OCI-LY7 (cell line): ENCODE measurements at regions not wholly inside any gene's neighbourhood (a gene's known extent, or its start where the extent isn't known, plus 50 kb on each side); places are given as distances from the start of the nearest gene placed in this dataset.

Experiments used
- BruUV-seq: library from RNA; stranded (reverse); fragments of 400-500 nt; replicated peaks from 2 replicates; lab custom pipeline; 2021; lab: Mats Ljungman, UMichigan
- CTCF ChIA-PET: fragments of 300-600 bp; sonication (Branson Sonifier 250); formaldehyde crosslinking; loops from one replicate; lab custom pipeline; 2022; ENCODE audit warnings: antibody characterized with exemption; ENCODE audit not compliant: unreplicated experiment; lab: Charles Lee
- POLR2A ChIA-PET: fragments of 300-600 bp; sonication (Branson Sonifier 250); formaldehyde crosslinking; loops from one replicate; lab custom pipeline; 2022; ENCODE audit warnings: antibody characterized with exemption; lab: Charles Lee
- DNase-seq: peaks from one replicate; pipeline ENCODE4 v3.0.0-alpha.2; 2015; ENCODE audit warnings: low spot score
- H2AFZ ChIP-seq: fragments of 200-600 bp; sonication (generic), shearing (Covaris generic); 2 replicates; pipeline ENCODE4 v1.6.1; 2014; ENCODE audit warnings: mild to moderate bottlenecking, antibody characterized with exemption, low read length, moderate library complexity
- H3K27ac ChIP-seq: fragments of 200-600 bp; sonication (generic); 2 replicates; pipeline ENCODE4 v1.5.1; 2014; ENCODE audit warnings: mixed run types, low read depth, mild to moderate bottlenecking, moderate library complexity, low read length, inconsistent platforms; ENCODE audit not compliant: poor library complexity, severe bottlenecking
- H3K36me3 ChIP-seq: fragments of 200-600 bp; sonication (generic); 2 replicates; pipeline ENCODE4 v1.6.1; 2014; ENCODE audit warnings: mild to moderate bottlenecking, antibody characterized with exemption, low read length, moderate library complexity, mixed read lengths; ENCODE audit not compliant: insufficient read depth
- H3K4me1 ChIP-seq: fragments of 200-600 bp; sonication (generic); 2 replicates; pipeline ENCODE4 v1.5.1; 2014; ENCODE audit warnings: mild to moderate bottlenecking, low read length; ENCODE audit not compliant: insufficient read depth, poor library complexity, severe bottlenecking
- H3K4me2 ChIP-seq: fragments of 200-600 bp; sonication (generic); 2 replicates; pipeline ENCODE4 v1.6.1; 2014; ENCODE audit warnings: mild to moderate bottlenecking, low read length
- H3K4me3 ChIP-seq: fragments of 200-600 bp; sonication (generic); 2 replicates; pipeline ENCODE4 v1.5.1; 2014; ENCODE audit warnings: mild to moderate bottlenecking, low read depth, low read length; ENCODE audit not compliant: poor library complexity, severe bottlenecking
- H3K79me2 ChIP-seq: fragments of 200-600 bp; sonication (generic); 2 replicates; pipeline ENCODE4 v1.6.1; 2016; ENCODE audit warnings: low read depth, mild to moderate bottlenecking, low read length, moderate library complexity, mixed read lengths; ENCODE audit not compliant: insufficient read depth
- H3K9me2 ChIP-seq: fragments of 200-600 bp; sonication (generic); 2 replicates; pipeline ENCODE4 v1.6.1; 2016; ENCODE audit warnings: mild to moderate bottlenecking, low read length, mixed read lengths; ENCODE audit not compliant: insufficient read depth
- H3K9me3 ChIP-seq: fragments of 200-600 bp; sonication (generic); 2 replicates; pipeline ENCODE4 v1.6.1; 2014; ENCODE audit warnings: mild to moderate bottlenecking, mixed run types, low read length, mixed read lengths
- H4K20me1 ChIP-seq: fragments of 200-600 bp; sonication (generic); 2 replicates; pipeline ENCODE4 v1.6.1; 2014; ENCODE audit warnings: mild to moderate bottlenecking, antibody characterized with exemption, low read length, moderate library complexity, mixed read lengths; ENCODE audit not compliant: insufficient read depth
- EZH2phosphoT487 ChIP-seq: fragments of 200-600 bp; sonication (generic); IDR thresholded peaks from 2 replicates; pipeline ENCODE4 v1.6.1; 2018; ENCODE audit warnings: low read depth, borderline replicate concordance, mild to moderate bottlenecking, mixed run types, antibody characterized with exemption, low read length, moderate library complexity, mixed read lengths
- intact Hi-C: fragments of 100-400 bp; cut with micrococcal nuclease; formaldehyde crosslinking; loops from one replicate; pipeline ENCODE4 v1.10.0; 2022; ENCODE audit not compliant: unreplicated experiment
- TF ChIP-seq, protein P1 (sequence below): fragments of 200-600 bp; sonication (generic); conservative IDR thresholded peaks from 2 replicates; pipeline ENCODE4 v1.5.1; 2014; ENCODE audit warnings: mild to moderate bottlenecking, antibody characterized with exemption, low read length, moderate library complexity, mixed read lengths

DNA sequence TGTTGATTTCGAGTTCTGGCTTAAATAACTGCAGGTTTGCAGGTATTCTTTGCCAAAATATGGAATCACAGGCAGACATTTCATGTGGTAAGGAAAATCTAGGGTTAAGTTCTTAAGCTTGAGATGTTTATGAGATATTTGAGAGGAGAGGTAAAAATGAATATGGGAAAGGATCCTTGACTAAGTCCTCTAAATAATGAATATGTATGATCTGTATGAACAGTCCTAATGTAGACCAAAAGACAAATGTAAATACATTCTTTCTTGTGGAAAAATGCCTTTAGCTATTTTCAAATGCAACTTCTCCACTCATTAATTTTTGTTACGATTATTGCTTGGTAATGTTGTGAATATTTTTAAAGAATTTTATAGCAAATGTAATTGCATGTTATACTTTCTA, 1632.6 kb downstream of the SUCLG1 start:
- intact Hi-C loops: no loop called here
- Histone ChIP-seq H3K79me2 (no peaks in the 10 kb centered on the region), H3K4me1 (no peaks in the 10 kb centered on the region), H3K36me3 (no peaks in the 10 kb centered on the region), H2AFZ (no peak overlapping the region), H4K20me1 (no peaks in the 10 kb centered on the region), H3K27ac (no peak overlapping the region), H3K4me3 (no peak overlapping the region), H3K9me3 (no peaks in the 10 kb centered on the region), H3K4me2 (no peak overlapping the region), H3K9me2 (no peaks in the 10 kb centered on the region)
- no TSS peak for BruUV-seq
- ChIA-PET POLR2A (no interaction called here), CTCF (no interaction called here)
- no peak for TF ChIP-seq EZH2phosphoT487
- TF ChIP-seq, protein P1, sequence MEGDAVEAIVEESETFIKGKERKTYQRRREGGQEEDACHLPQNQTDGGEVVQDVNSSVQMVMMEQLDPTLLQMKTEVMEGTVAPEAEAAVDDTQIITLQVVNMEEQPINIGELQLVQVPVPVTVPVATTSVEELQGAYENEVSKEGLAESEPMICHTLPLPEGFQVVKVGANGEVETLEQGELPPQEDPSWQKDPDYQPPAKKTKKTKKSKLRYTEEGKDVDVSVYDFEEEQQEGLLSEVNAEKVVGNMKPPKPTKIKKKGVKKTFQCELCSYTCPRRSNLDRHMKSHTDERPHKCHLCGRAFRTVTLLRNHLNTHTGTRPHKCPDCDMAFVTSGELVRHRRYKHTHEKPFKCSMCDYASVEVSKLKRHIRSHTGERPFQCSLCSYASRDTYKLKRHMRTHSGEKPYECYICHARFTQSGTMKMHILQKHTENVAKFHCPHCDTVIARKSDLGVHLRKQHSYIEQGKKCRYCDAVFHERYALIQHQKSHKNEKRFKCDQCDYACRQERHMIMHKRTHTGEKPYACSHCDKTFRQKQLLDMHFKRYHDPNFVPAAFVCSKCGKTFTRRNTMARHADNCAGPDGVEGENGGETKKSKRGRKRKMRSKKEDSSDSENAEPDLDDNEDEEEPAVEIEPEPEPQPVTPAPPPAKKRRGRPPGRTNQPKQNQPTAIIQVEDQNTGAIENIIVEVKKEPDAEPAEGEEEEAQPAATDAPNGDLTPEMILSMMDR: no peak
- no peak for DNase-seq

DNA sequence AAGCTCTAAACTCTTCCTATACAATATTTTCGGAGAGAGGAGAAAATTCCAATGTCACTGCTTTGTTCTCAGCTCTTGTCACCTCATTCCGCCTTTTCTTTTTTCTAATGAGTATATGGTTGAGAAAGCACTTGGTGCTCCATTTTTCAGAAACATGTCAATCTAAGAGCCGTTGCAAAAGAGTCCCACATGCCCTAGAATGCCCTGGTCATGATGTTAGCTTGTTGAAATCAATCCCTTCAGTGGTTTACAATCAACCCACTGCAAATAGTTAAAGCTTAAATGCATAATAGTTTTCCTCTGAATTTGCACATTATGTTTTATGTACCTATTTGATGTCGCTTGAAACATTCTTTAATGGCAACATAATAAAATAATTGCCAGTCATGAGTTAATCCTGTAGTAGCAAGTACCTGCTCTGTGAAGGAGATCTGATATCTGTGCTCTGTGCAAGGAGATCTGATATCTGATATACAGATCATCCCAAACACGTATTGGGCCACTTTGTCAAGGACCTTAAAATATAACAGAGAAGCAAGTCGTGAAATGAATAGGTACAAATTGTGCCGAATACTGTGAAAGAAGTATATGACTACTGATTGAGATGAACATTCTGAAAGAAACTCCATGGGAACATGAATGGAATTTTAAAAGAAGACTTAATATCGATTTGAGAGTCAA, 1633.5 kb downstream of the SUCLG1 start:
- Histone ChIP-seq H3K36me3 (no peaks in the 10 kb centered on the region), H4K20me1 (no peaks in the 10 kb centered on the region), H3K27ac (no peak overlapping the region), H2AFZ (no peak overlapping the region), H3K9me3 (no peaks in the 10 kb centered on the region), H3K9me2 (no peaks in the 10 kb centered on the region), H3K4me2 (no peak overlapping the region), H3K79me2 (no peaks in the 10 kb centered on the region), H3K4me3 (no peak overlapping the region), H3K4me1 (no peaks in the 10 kb centered on the region)
- intact Hi-C loops: no loop called here
- no peak for DNase-seq
- ChIA-PET POLR2A (no interaction called here), CTCF (no interaction called here)
- no TSS peak for BruUV-seq
- TF ChIP-seq, protein P1: no peak

DNA sequence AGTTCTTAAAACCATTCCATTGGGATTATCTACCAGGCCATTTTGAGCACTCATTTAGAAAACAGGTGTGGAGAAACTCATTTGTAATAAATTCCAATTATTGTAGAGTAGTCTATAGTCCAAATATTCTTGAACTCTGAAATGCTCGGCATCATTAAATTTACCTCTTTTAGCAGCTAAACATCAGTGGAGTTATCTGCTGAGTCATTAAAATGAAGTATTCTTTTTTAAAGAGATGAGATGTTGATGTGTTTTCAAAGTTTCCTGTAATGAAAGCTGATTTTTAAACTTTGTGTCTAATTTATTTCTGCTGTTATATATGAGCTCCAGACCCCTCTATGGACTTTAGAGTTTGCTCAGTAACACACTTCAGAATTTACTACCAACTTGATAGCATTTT, 1635.2 kb downstream of the SUCLG1 start:
- Histone ChIP-seq H3K9me2 (no peaks in the 10 kb centered on the region), H3K36me3 (no peaks in the 10 kb centered on the region), H4K20me1 (no peaks in the 10 kb centered on the region), H3K9me3 (no peaks in the 10 kb centered on the region), H3K4me2 (no peak overlapping the region), H3K4me1 (no peaks in the 10 kb centered on the region), H3K4me3 (no peak overlapping the region), H3K27ac (no peak overlapping the region), H2AFZ (no peak overlapping the region), H3K79me2 (no peaks in the 10 kb centered on the region)
- DNase-seq: no peak
- intact Hi-C loops: no loop called here
- CTCF ChIA-PET: no interaction called here
- BruUV-seq: no TSS peak
- POLR2A ChIA-PET: no interaction called here
- TF ChIP-seq, protein P1: no peak
- TF ChIP-seq EZH2phosphoT487: no peak
